ENCODE measurements at regions not wholly inside any gene's neighbourhood (a gene's known extent, or its start where the extent isn't known, plus 50 kb on each side); places are given as distances from the start of the nearest gene placed in this dataset.
"Not testable (repeated sequence)": the region's sequence is repeated elsewhere in the genome, so short reads cannot be mapped to it uniquely, and the experiment has no call there.

DNA sequence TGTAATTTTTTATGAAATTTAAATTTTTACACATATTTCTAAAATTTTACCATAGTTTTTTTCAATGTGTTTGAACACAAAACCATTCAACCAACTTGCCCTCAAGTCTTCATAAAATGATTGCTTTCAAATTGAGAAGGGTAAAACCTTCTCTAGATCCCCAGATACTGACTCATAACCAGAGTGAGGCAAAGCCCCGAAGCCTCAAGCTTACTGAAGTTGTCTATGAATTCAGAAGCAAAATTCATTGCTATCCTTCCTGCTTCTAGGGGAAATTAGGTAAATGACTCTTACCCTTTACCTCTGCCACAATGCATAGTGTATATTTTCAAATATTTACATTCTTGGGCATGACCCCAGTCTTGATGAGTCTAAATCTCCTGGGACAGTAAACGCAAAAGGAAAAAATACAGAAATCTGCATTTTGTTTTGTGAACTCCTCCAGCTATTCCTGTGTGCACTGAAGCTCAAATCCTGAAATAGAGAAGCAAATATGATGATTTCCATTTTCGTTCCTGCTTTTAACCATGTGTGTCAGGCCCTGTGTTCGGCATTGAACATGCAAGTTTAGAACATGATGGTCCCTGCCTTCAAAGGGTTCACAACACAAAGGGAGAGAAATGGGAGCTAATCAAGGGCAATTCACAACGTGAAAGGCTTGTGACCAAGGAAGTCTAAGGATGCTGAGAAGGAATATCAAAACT, 246.3 kb downstream of the SUCLG1 start:
- no peak for DNase-seq

DNA sequence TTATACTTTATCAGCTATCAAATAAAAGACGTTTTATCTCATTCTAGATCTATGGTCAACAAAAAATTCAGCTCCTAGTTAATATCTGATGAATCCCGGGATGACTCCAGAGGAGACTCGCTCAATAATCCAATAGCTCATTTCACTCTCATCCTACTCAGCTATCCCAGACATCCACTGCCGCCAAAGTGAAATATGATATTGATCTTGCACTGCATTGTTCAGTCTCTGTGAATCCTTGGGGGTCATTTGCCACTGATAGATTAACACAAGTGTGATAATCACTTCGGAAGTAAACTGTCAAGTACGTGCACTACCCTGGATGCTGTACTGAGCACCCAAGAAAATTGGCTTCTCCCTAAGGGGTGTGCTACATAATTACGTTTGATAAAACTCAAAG, 249.1 kb downstream of the SUCLG1 start:
- DNase-seq, result no peak

DNA sequence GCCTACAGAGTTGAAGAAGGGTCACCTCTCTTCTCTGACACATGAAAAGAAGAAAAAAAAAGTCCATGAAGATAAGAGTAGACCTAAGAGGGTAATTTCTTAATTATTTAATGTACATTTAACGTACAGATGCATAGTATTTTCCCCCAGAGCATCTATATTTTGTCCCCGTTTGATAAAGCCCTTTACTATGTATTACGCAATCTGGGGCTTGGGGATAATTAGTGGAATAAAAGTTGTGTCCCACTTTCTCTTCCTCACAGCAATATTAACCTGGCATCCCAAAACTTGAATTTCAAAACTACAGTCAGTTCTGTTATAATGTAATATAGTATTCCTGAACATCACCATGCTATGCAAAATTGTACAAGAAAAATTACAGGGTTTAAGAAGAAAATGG, 254.1 kb downstream of the SUCLG1 start:
- DNase-seq, result no peak

DNA sequence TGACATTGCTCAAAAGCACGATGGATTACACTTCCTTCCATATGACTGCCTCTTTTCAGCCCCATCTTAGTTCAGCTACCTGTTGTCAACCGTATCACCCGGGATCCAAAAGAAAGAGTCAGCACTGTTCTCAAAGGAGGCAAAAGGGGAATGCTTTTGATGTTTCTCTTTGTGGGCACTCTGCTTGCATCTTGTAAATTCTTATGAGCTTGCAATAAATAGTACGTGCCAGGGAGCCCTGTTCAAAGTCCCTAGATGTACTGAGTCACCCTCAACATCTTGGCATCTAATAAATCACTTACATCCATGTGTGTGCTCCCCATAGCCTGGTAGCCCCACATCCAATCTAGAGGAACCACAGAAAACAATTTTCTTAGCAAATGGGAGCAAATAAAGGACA, 256.9 kb downstream of the SUCLG1 start:
- no peak for DNase-seq

DNA sequence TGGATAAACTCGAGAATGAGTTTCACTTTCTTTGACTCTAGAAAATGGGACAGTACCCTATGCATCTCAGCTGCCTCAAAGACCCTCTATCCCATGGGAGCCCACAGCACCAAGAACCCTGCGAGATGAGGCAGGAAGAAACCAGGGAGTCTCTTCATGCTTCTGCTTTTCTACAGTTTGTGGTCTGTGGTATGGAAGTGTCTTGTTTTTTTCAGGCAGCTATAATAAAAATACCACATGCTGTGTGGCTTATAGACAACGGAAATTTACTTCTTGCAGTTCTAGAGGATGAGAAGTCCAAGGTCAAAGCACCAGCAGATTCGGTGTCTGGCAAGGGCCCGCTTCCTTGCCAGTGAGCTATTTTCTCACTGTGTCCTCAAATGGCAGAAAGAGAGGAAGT, 257.9 kb downstream of the SUCLG1 start:
- no peak for DNase-seq

DNA sequence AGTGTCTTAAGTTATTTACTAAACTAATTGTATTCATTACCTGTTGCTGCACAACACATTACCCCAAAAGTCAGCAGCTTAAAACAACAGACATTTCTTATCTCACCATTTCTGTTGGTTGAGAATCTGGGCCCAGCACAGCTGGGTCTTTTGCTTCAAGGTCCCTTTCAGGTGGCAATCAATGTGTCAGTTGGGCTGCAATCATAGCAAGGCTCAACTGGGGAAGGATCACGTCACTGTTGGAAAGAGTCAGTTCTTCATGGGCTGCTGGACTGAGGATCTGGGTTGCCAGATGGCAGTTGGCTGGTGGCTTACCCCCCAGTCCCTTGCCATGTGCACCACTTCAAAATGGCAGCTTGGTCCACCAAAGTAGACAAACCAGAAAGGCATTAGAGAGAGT, 261.2 kb downstream of the SUCLG1 start:
- no peak for DNase-seq

DNA sequence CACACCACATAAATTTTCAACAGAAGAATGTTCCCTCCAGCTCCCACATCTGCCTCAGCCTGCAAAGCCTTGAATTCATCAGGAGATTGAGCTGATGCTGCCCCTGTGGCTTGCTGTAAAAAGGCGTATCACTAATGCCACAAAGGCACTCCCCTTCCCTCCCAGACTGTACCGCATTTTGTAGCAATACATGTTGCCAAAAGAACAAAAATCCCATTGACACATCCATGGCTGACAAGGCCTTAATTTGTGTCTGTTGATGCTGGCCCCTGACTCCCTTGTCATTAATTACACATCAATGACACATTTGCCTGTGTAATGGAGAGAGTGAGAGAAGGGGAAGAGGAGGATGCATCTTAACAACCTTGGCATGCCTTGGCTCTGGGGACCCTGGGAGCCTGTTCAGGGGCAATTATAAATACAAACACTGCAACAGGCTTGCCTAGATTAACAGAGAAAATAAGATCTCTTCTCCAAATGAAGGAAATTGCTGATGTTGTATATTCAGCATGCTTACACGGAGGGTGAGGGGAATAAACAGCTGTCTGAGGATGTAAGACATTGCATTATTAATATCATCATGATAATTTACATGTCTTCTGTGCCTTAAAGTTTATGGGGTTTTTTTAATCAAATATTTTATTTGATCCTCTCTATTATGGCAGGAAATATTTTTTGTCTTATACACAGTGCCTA, 264.0 kb downstream of the SUCLG1 start:
- no peak for DNase-seq

DNA sequence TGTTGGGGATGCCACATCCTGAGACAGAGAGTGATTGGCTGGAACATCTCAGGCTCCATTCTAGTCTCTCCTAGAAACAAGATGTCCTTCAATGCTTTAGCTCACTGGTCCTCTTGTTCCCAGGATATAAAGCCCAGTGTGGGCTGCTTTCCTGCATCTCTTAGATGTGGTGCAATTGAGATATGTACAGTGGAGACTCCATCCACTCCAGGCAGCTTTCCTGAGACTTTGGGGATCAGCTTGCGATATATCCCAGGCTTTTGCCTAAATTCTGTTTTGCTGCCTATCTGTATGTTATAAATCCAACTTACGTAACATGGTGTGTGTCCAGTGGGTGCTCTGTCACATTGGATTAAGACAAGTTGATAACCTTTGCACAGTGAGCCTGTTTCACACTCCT, 264.9 kb downstream of the SUCLG1 start:
- DNase-seq, result no peak

DNA sequence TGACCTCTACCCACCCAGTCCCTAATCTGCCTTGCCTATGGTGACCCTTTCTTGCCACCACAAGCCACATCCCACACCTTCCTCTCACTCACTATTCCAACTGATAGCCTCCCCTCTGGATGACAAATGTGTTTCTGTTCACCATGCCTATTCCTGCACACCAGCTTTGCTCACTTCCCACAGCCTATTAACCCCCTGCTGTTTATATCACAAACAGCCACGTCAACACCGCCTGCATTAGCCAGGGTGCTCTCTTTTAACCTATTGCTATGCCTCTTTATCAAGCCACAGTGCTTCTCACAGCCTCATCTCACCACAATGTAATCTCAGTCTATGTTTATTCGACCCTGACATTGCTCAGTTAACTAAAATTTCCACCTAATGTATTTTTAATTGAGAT, 271.8 kb downstream of the SUCLG1 start:
- no peak for DNase-seq

DNA sequence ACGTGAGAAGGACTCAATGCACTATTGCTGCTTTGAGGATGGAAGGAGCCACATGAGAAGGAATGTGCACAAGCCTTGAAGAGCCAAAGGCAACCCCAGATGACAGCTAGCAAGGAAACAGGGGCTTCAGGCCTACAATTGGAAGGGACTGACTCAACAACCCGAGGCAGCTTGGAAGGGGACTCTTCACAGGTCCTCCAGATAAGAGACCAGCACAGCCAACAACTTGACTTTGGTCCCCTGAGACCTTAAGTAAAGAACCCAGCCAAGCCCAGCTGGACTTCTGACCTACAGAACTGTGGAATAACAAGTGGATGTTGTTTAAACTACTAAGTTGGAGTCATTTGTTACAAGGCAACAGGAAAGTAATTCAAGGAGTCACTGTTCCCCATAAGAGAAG, 277.2 kb downstream of the SUCLG1 start:
- DNase-seq, result no peak

DNA sequence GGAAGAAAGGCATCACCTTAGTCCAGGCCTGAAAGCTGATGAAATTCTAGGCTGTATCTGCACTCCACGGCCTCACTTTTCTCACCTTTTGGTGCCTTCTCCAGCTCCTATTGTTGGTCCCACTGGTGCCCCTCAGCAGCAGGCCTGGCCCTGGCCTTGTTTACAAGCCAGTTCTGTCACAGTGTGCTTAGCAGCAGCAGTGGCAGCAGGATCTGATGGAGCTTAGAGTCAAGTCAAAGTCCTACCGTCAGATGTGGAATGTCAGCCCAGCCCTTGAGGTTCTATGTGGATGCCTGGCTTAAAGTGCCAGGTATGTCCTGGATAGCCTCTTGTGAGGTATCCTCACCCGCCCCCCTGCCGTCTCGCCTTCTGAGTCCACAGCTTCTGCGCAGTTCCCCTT, 281.3 kb downstream of the SUCLG1 start:
- DNase-seq, result no peak

DNA sequence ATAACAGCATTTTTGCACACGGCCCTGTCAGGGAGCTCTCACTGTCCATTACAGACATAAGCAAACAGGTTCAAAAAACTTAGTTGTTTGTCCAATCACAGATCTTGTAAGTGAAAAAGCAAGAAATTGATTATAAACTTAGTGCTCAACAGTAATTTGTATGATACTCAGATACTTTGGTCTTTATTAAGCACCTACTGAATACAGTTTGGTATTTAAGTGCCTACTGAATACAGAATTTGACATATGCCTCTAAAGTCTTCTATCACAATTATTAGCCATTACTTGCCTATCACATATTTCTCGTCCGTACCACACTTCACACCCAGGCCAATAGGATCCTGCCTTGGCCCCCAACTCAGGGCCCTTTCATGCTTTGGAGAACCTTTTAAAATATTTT, 283.1 kb downstream of the SUCLG1 start:
- no peak for DNase-seq

DNA sequence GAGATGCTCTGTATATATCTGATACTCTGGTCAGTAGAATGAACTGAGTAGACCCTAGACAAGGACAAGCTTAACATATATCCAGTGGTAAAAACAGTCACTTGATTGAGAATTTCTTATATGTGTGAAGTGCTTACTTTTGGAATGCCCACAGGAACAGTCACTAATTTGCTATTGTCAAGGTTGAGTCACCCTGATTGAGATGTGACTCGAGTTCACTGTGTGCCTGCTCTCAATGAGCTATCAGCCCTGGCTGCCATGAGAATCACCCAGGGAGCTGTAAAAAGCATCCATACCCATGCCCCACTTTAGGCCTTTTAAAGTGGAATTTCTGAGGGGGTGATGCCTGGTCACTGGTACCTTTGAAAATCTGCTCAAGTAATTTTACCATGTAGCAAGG, 283.7 kb downstream of the SUCLG1 start:
- no peak for DNase-seq

DNA sequence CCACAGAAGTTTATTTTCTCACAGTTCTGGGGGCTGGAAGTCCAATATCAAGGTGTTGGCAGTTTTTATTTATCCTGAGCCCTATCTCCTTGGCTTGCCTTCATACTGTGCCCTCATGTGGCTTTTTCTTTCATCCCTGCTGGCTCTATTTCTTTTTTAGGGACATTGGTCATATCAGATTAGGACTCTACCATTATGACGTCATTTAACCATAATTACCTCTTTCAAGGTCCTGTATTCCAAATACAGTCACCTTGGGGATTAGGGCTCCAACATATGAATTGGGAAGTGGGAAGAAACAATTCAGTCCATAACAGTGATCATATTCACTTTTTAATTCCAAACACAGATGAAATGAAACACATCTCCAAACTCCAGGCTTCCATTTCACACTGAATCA, 286.0 kb downstream of the SUCLG1 start:
- no peak for DNase-seq

DNA sequence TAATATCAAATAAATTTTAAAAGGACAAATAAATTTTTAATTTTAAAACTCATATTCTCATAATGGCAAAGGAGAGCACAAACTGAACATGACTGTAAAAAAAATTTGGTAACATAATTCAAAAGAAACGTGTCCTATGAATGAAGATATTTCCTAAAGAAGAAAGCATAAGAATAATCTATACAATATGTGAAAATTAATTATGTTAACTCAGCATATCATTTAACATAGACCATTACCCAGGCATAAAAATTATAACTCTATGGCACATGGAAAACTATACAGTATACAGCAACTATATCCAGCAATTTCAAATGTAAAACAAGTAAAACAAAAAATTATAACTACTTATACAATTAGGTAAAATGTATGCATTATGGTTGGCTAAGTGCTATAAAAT, 288.1 kb downstream of the SUCLG1 start:
- no peak for DNase-seq

DNA sequence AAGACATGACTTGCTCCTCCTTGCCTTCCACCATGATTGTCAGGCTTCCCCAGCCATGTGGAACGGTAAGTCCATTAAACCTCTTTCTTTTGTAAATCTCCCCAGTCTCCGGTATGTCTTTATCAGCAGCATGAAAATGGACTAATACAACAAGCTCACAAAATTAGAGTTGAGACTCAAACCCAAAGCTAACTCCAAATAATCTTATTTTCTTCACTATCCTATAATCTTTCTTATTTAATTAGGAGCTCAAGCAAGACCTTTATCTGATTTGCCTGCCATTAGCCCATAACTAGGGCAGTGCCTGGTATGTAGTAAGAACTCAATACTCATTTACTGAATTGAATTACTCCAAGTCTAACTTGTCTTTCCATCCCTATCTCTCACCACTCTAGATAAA, 289.2 kb downstream of the SUCLG1 start:
- DNase-seq, result no peak

DNA sequence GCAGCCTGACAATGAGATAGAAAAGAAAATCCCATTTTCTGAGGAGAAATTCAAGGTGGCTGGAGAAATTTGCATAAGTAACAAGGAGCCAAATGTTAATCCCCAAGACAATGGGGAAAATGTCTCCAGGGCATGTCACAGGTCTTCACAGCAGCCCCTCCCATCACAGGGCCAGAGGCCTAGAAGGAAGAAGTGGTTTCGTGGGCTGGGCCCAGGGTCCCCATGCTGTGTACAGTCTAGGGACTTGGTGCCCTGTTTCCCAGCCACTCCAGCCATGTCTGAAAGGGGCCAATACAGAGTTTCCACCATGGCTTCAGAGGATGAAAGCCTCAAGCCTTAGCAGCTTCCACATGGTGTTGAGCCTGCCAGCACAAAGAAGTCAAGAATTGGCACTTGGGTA, 290.5 kb downstream of the SUCLG1 start:
- not testable (repeated sequence) for DNase-seq

DNA sequence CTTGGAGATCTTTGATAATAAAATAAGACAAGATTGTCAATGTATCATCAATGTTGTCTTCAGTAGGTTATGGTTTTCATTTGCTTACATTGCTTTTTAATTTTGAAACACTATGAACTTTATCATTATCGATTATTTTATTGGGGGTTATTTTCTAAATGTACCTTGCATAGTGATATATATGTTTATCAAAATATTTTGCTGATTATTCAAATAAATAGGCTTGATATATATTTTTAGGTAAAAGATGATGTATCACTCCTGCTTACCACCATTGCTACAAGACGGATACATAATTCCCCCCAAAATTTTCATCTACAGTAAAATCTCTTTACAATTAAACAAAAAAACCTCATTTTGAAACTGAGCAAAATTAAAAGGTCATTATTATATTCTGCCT, 293.8 kb downstream of the SUCLG1 start:
- DNase-seq, result no peak

DNA sequence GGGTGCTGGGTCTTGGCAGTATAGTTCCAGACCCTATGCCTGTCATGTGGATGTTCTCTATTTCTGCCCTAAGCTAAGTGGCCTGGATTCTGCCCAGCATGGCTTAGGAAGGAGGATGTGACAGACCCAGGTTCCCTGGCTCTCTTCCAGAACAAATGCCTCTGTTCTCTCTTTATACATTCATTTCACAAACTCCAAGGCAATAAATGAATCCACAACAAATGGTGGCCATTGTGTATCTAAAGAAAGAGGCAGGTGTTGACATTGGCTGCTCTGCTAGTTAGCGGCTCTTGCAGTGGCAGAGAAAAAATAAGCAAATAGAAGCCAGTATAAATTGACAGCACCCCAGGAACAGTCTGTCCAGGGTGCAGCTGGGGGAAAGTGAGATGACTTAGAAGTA, 298.6 kb downstream of the SUCLG1 start:
- DNase-seq, result no peak

DNA sequence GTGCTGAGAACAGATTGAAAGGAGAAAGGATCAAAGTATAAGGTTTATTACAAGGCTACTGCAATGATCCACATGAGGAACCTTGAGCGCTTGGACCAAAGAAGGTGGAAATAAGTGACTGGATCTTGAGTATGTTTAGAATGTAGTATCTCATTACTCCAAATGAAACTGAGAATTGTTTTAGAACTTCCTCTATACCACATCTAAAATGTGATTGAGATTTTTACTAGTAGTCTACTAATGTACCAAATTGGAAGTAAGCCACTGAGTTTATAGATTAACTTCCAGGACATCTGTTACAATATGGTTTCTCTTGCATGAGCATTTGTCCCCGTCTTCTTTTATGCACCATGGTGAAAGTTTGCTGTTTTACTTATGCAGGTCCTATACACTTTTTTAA, 300.5 kb downstream of the SUCLG1 start:
- DNase-seq, result no peak

DNA sequence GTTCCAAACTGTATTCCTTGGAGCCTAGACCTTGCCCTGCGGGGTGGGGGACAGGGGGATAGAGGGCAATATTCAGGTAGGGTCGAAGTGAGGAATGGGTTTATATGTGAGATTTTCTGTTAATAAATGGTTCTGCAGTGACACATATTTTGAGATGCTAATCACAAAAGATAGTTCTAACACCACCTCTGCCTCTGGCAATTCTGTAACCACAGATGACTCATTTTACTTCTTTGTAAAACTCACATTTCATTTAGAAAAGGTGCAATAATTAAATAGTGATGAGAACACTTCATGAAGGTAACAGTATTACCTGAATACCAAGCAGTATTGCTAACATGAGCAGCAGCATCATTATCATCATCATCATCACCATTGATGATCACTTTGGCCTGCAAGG, 306.6 kb downstream of the SUCLG1 start:
- DNase-seq, result no peak

DNA sequence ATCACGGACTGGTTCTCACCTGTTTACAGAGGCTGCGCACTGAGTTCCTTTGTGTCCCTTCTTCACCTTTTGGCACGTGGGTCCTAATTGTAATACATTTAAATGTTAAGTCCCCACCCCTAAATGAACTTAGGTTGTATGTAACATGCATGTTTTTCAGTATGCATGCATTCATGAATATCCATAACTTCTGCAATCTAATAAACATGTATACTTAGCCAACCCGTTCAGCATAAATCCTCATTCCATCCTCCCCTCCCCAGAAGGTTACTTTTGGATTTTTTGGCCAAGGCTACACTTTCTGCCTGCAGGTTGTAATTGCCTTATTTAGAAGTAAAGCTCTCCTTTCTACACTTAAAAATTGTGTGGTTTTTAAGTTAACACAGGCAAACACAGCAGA, 314.7 kb downstream of the SUCLG1 start:
- no peak for DNase-seq

DNA sequence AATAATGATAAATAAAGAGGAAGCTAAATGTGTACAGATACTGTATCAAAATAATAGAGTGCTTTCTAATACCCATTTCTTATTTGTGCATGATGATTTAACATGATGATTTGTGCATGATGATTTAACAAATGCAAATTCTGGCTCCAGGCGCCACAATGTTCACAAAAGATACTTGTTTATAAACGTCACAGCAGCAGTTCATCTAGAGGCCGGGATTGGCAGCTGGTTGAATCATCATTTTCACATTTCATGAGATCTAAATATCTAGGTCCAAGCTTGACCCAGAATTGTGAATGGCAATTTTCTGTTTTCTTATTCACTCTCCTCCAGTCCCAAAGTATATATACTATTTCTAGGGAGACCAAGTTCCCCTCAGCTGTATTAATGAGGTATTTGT, 322.0 kb downstream of the SUCLG1 start:
- no peak for DNase-seq

DNA sequence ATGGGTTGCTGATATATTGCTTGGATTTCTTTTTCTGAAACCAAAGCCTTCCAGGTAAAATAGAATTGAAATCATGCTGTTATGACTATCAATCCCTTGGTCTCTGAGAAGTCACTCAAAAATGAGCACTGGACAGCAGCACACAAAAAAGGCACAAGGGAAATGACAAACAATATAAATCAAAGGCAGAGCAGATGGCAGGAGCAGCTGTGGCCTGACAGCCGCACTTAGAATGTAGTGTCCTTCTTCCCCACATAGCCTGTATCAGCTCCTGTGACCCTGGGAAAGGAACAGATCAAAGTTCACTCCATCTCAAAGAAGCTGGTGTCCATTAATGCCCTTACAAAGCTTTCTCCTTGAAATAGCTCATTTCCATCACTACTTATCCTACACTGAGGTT, 326.7 kb downstream of the SUCLG1 start:
- no peak for DNase-seq

DNA sequence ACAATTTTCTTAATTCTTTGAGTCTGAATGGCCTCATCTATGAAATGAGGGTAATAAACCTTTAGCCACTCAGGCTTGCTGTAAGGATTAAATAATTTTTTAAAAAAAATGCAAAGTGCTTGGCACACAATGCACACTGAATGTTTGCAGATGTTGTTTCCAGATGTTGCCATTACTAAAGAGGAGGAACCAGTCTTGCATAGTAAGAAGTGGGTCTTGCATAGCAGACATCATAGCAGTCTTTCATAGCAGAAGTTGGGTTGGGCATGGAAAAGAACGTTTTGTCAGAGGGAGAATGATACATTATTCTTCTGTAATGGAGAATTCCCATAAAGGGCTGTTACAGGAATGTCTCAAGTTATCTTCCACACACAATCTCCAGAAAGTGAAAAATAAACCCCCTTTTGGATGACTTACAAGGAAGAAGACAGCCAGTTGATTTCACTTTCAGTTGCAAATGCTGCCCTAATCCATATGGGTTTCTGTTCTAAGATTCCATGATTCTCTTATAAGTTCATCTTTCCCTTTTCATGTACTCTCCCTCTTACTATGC, 327.7 kb downstream of the SUCLG1 start:
- DNase-seq, result no peak
